Neural cell (in vitro differentiated cells): ENCODE measurements at regions not wholly inside any gene's neighbourhood (a gene's known extent, or its start where the extent isn't known, plus 50 kb on each side); places are given as distances from the start of the nearest gene placed in this dataset.

Experiments used
- H2AFZ ChIP-seq: fragments of 200-600, 300-800 bp; sonication (generic), shearing (Covaris generic); 2 replicates; pipeline ENCODE4 v1.6.0; 2014; ENCODE audit warnings: low read depth, mild to moderate bottlenecking, antibody characterized with exemption, low read length, moderate library complexity
- H3F3A ChIP-seq: fragments of 200-600 bp; shearing (Covaris generic); 2 replicates; pipeline ENCODE4 v1.6.1; 2016; ENCODE audit warnings: mild to moderate bottlenecking, moderate library complexity, mixed read lengths, antibody characterized with exemption, low read length; ENCODE audit not compliant: insufficient read depth, poor library complexity, severe bottlenecking
- H3K27ac ChIP-seq: fragments of 200-600, 300-800 bp; sonication (generic), shearing (Covaris generic); 2 replicates; pipeline ENCODE4 v1.5.1; 2014; ENCODE audit warnings: mild to moderate bottlenecking, low read length, moderate library complexity
- H3K27me3 ChIP-seq: fragments of 300-800, 200-600 bp; sonication (generic), shearing (Covaris generic); 2 replicates; pipeline ENCODE4 v1.6.0; 2014; ENCODE audit warnings: mild to moderate bottlenecking, low read depth, low read length, moderate library complexity; ENCODE audit not compliant: insufficient read depth
- H3K36me3 ChIP-seq: fragments of 300-800, 200-600 bp; sonication (generic), shearing (Covaris generic); 2 replicates; pipeline ENCODE4 v1.5.1; 2014; ENCODE audit warnings: mild to moderate bottlenecking, antibody characterized with exemption, low read length, moderate library complexity; ENCODE audit not compliant: insufficient read depth
- H3K4me2 ChIP-seq: fragments of 300-800, 200-600 bp; sonication (generic), shearing (Covaris generic); 2 replicates; pipeline ENCODE4 v1.6.0; 2014; ENCODE audit warnings: mild to moderate bottlenecking, low read length
- H3K4me3 ChIP-seq: fragments of 300-800, 200-600 bp; sonication (generic), shearing (Covaris generic); 2 replicates; pipeline ENCODE4 v1.5.1; 2014; ENCODE audit warnings: mild to moderate bottlenecking, low read length, moderate library complexity
- H3K79me2 ChIP-seq: fragments of 200-600 bp; shearing (Covaris generic); replicated peaks from 2 replicates; pipeline ENCODE4 v1.6.0; 2014; ENCODE audit warnings: mild to moderate bottlenecking, low read length, moderate library complexity; ENCODE audit not compliant: insufficient read depth
- H3K9ac ChIP-seq: fragments of 300-800, 200-600 bp; sonication (generic), shearing (Covaris generic); 2 replicates; pipeline ENCODE4 v1.6.1; 2016; ENCODE audit warnings: mild to moderate bottlenecking, low read length, mixed read lengths
- H3K9me2 ChIP-seq: fragments of 200-600 bp; shearing (Covaris generic); 2 replicates; pipeline ENCODE4 v1.6.1; 2016; ENCODE audit warnings: mild to moderate bottlenecking, low read length, mixed read lengths; ENCODE audit not compliant: insufficient read depth
- H3K9me3 ChIP-seq: fragments of 200-600, 300-800 bp; sonication (generic), shearing (Covaris generic); 2 replicates; pipeline ENCODE4 v1.6.1; 2016; ENCODE audit warnings: mild to moderate bottlenecking, mixed run types, low read length, moderate library complexity, mixed read lengths
- H4K20me1 ChIP-seq: fragments of 200-600 bp; shearing (Covaris generic); 2 replicates; pipeline ENCODE4 v1.6.1; 2016; ENCODE audit warnings: mild to moderate bottlenecking, mixed run types; ENCODE audit not compliant: insufficient read depth
- CTCF ChIP-seq: fragments of 450-650 bp; IDR thresholded peaks from 2 replicates; pipeline ENCODE4 v1.5.1; 2014; ENCODE audit warnings: antibody characterized with exemption, mild to moderate bottlenecking, moderate library complexity; ENCODE audit not compliant: poor library complexity, severe bottlenecking
- EP300 ChIP-seq: fragments of 450-650 bp; conservative IDR thresholded peaks from 2 replicates; pipeline ENCODE4 v1.6.1; 2014; ENCODE audit warnings: antibody characterized with exemption, mild to moderate bottlenecking, moderate library complexity; ENCODE audit not compliant: poor library complexity, severe bottlenecking
- EZH2 ChIP-seq: fragments of 200-600, 300-800 bp; shearing (Covaris generic), sonication (generic); IDR thresholded peaks from 2 replicates; pipeline ENCODE4 v1.6.1; 2014; ENCODE audit warnings: antibody characterized with exemption, low read length, borderline replicate concordance, mild to moderate bottlenecking; ENCODE audit not compliant: insufficient read depth, poor library complexity, severe bottlenecking
- MXI1 ChIP-seq: fragments of 450-650 bp; conservative IDR thresholded peaks from 2 replicates; pipeline ENCODE4 v1.6.1; 2014; ENCODE audit warnings: antibody characterized with exemption, mild to moderate bottlenecking; ENCODE audit not compliant: poor library complexity, severe bottlenecking
- POLR2AphosphoS5 ChIP-seq: IDR thresholded peaks from 2 replicates; pipeline ENCODE4 v1.6.1; 2012
- RAD21 ChIP-seq: fragments of 450-650 bp; conservative IDR thresholded peaks from 2 replicates; pipeline ENCODE4 v1.6.1; 2014; ENCODE audit warnings: antibody characterized with exemption, mild to moderate bottlenecking, moderate library complexity
- REST ChIP-seq: IDR thresholded peaks from 2 replicates; pipeline ENCODE4 v1.6.1; 2012; ENCODE audit warnings: borderline replicate concordance
- SMC3 ChIP-seq: fragments of 450-650 bp; conservative IDR thresholded peaks from 2 replicates; pipeline ENCODE4 v1.6.1; 2014; ENCODE audit warnings: antibody characterized with exemption, mild to moderate bottlenecking, moderate library complexity; ENCODE audit not compliant: poor library complexity
- TAF1 ChIP-seq: IDR thresholded peaks from 2 replicates; pipeline ENCODE4 v1.6.1; 2012; ENCODE audit warnings: low read depth

GRCh38 chr12:113734503-113734902, 231.6 kb downstream of the RBM19 start:
- Histone ChIP-seq H3K27me3 (no peaks in the 10 kb centered on the region), H3K9me2 (no peaks in the 10 kb centered on the region), H3K4me2 (no peak overlapping the region), H2AFZ (no peak overlapping the region), H3K79me2 (no peaks in the 10 kb centered on the region), H4K20me1 (no peaks in the 10 kb centered on the region), H3K9ac (no peak overlapping the region), H3K27ac (no peak overlapping the region), H3K9me3 (no peaks in the 10 kb centered on the region), H3K36me3 (no peaks in the 10 kb centered on the region), H3F3A (no peaks in the 10 kb centered on the region), H3K4me3 (no peak overlapping the region)
- no peak for TF ChIP-seq MXI1
- no peak for TF ChIP-seq EP300
- no peak for TF ChIP-seq RAD21
- TF ChIP-seq POLR2AphosphoS5 = no peak
- no peak for TF ChIP-seq REST
- no peak for TF ChIP-seq EZH2
- no peak for TF ChIP-seq CTCF
- no peak for TF ChIP-seq SMC3
- no peak for TF ChIP-seq TAF1

GRCh38 chr12:113732916-113733315, 233.2 kb downstream of the RBM19 start:
- no peaks in the 10 kb centered on the region for H3F3A ChIP-seq
- H3K9me2 ChIP-seq = no peaks in the 10 kb centered on the region
- no peak overlapping the region for H3K4me2 ChIP-seq
- H4K20me1 ChIP-seq = no peaks in the 10 kb centered on the region
- H2AFZ ChIP-seq = no peak overlapping the region
- no peak overlapping the region for H3K27ac ChIP-seq
- H3K9ac ChIP-seq = no peak overlapping the region
- no peaks in the 10 kb centered on the region for H3K27me3 ChIP-seq
- TF ChIP-seq MXI1 (no peak), POLR2AphosphoS5 (no peak), SMC3 (no peak), RAD21 (no peak), TAF1 (no peak), EP300 (no peak), CTCF (no peak), EZH2 (no peak), REST (no peak)
- no peaks in the 10 kb centered on the region for H3K9me3 ChIP-seq
- no peaks in the 10 kb centered on the region for H3K36me3 ChIP-seq
- no peak overlapping the region for H3K4me3 ChIP-seq
- no peaks in the 10 kb centered on the region for H3K79me2 ChIP-seq
